OCI-LY7 (cell line): ENCODE measurements at regions not wholly inside any gene's neighbourhood (a gene's known extent, or its start where the extent isn't known, plus 50 kb on each side); places are given as distances from the start of the nearest gene placed in this dataset.

Experiments
- BruUV-seq: library from RNA; stranded (reverse); fragments of 400-500 nt; replicated peaks from 2 replicates; lab custom pipeline; 2021; lab: Mats Ljungman, UMichigan
- CTCF ChIA-PET: fragments of 300-600 bp; sonication (Branson Sonifier 250); formaldehyde crosslinking; loops from one replicate; lab custom pipeline; 2022; ENCODE audit warnings: antibody characterized with exemption; ENCODE audit not compliant: unreplicated experiment; lab: Charles Lee
- POLR2A ChIA-PET: fragments of 300-600 bp; sonication (Branson Sonifier 250); formaldehyde crosslinking; loops from one replicate; lab custom pipeline; 2022; ENCODE audit warnings: antibody characterized with exemption; lab: Charles Lee
- DNase-seq: peaks from one replicate; pipeline ENCODE4 v3.0.0-alpha.2; 2015; ENCODE audit warnings: low spot score
- H2AFZ ChIP-seq: fragments of 200-600 bp; sonication (generic), shearing (Covaris generic); 2 replicates; pipeline ENCODE4 v1.6.1; 2014; ENCODE audit warnings: mild to moderate bottlenecking, antibody characterized with exemption, low read length, moderate library complexity
- H3K27ac ChIP-seq: fragments of 200-600 bp; sonication (generic); 2 replicates; pipeline ENCODE4 v1.5.1; 2014; ENCODE audit warnings: mixed run types, low read depth, mild to moderate bottlenecking, moderate library complexity, low read length, inconsistent platforms; ENCODE audit not compliant: poor library complexity, severe bottlenecking
- H3K36me3 ChIP-seq: fragments of 200-600 bp; sonication (generic); 2 replicates; pipeline ENCODE4 v1.6.1; 2014; ENCODE audit warnings: mild to moderate bottlenecking, antibody characterized with exemption, low read length, moderate library complexity, mixed read lengths; ENCODE audit not compliant: insufficient read depth
- H3K4me1 ChIP-seq: fragments of 200-600 bp; sonication (generic); 2 replicates; pipeline ENCODE4 v1.5.1; 2014; ENCODE audit warnings: mild to moderate bottlenecking, low read length; ENCODE audit not compliant: insufficient read depth, poor library complexity, severe bottlenecking
- H3K4me2 ChIP-seq: fragments of 200-600 bp; sonication (generic); 2 replicates; pipeline ENCODE4 v1.6.1; 2014; ENCODE audit warnings: mild to moderate bottlenecking, low read length
- H3K4me3 ChIP-seq: fragments of 200-600 bp; sonication (generic); 2 replicates; pipeline ENCODE4 v1.5.1; 2014; ENCODE audit warnings: mild to moderate bottlenecking, low read depth, low read length; ENCODE audit not compliant: poor library complexity, severe bottlenecking
- H3K79me2 ChIP-seq: fragments of 200-600 bp; sonication (generic); 2 replicates; pipeline ENCODE4 v1.6.1; 2016; ENCODE audit warnings: low read depth, mild to moderate bottlenecking, low read length, moderate library complexity, mixed read lengths; ENCODE audit not compliant: insufficient read depth
- H3K9me2 ChIP-seq: fragments of 200-600 bp; sonication (generic); 2 replicates; pipeline ENCODE4 v1.6.1; 2016; ENCODE audit warnings: mild to moderate bottlenecking, low read length, mixed read lengths; ENCODE audit not compliant: insufficient read depth
- H3K9me3 ChIP-seq: fragments of 200-600 bp; sonication (generic); 2 replicates; pipeline ENCODE4 v1.6.1; 2014; ENCODE audit warnings: mild to moderate bottlenecking, mixed run types, low read length, mixed read lengths
- H4K20me1 ChIP-seq: fragments of 200-600 bp; sonication (generic); 2 replicates; pipeline ENCODE4 v1.6.1; 2014; ENCODE audit warnings: mild to moderate bottlenecking, antibody characterized with exemption, low read length, moderate library complexity, mixed read lengths; ENCODE audit not compliant: insufficient read depth
- EZH2phosphoT487 ChIP-seq: fragments of 200-600 bp; sonication (generic); IDR thresholded peaks from 2 replicates; pipeline ENCODE4 v1.6.1; 2018; ENCODE audit warnings: low read depth, borderline replicate concordance, mild to moderate bottlenecking, mixed run types, antibody characterized with exemption, low read length, moderate library complexity, mixed read lengths
- intact Hi-C: fragments of 100-400 bp; cut with micrococcal nuclease; formaldehyde crosslinking; loops from one replicate; pipeline ENCODE4 v1.10.0; 2022; ENCODE audit not compliant: unreplicated experiment
- TF ChIP-seq, protein P1 (sequence below): fragments of 200-600 bp; sonication (generic); conservative IDR thresholded peaks from 2 replicates; pipeline ENCODE4 v1.5.1; 2014; ENCODE audit warnings: mild to moderate bottlenecking, antibody characterized with exemption, low read length, moderate library complexity, mixed read lengths

DNA sequence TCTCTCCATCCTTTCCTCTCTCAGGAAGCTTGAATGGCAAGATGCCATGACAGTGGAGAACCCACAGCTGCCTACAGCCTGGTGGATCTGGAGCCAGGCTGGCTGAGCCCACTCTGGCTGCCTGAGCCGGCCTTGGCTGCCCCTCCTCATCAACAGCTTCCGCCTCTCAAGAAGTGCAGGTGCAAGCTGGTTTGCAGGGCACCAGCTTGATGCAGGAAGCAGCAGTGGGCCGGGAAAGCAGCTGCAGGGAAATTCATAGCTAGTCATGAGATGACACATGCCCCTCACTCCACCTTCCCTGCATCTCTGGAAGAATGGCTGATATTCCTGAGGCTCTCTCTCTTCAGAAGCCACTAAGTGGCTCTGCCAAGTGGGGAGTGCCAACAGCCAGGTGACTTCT, 289.1 kb downstream of the RPS29 start:
- DNase-seq = no peak
- Histone ChIP-seq H3K9me3 (no peaks in the 10 kb centered on the region), H4K20me1 (no peaks in the 10 kb centered on the region), H3K9me2 (no peaks in the 10 kb centered on the region), H3K4me3 (no peak overlapping the region), H3K36me3 (no peaks in the 10 kb centered on the region), H3K79me2 (no peaks in the 10 kb centered on the region), H2AFZ (no peak overlapping the region), H3K4me2 (no peak overlapping the region), H3K4me1 (no peaks in the 10 kb centered on the region), H3K27ac (no peak overlapping the region)
- TF ChIP-seq EZH2phosphoT487 = no peak
- TF ChIP-seq, protein P1, sequence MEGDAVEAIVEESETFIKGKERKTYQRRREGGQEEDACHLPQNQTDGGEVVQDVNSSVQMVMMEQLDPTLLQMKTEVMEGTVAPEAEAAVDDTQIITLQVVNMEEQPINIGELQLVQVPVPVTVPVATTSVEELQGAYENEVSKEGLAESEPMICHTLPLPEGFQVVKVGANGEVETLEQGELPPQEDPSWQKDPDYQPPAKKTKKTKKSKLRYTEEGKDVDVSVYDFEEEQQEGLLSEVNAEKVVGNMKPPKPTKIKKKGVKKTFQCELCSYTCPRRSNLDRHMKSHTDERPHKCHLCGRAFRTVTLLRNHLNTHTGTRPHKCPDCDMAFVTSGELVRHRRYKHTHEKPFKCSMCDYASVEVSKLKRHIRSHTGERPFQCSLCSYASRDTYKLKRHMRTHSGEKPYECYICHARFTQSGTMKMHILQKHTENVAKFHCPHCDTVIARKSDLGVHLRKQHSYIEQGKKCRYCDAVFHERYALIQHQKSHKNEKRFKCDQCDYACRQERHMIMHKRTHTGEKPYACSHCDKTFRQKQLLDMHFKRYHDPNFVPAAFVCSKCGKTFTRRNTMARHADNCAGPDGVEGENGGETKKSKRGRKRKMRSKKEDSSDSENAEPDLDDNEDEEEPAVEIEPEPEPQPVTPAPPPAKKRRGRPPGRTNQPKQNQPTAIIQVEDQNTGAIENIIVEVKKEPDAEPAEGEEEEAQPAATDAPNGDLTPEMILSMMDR = no peak
- POLR2A ChIA-PET = interaction anchor here (0.6 kb wide), 1 partner anchor 106 kb away, joined by 3 read pairs; no protein-coding TSS in a partner anchor
- intact Hi-C loops = no loop called here
- CTCF ChIA-PET = no interaction called here
- BruUV-seq = no TSS peak

DNA sequence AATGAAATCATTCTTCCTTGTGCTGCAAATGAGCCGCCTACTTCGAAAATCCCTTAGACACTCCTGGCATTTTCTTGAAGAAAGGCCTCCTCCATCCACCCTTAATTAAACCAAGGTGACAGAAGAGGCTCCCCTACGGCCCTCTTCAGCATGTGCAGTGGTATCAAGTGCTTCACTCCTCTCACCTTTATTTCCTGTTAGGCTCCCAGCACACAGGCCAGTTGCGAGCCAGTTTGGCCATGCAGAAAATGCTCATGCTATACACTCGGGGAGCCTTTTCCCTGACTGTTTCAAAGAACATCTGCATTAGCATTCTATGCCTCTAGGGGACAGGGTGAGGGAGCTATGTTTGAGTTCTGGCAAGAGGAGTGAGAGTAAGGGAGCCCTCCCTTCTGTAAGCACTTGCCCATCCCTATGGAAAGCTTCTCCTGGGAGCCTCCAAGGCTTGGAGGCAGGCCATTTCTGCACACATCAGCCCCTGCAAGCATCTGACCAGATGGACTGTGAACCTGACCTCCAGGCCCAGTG, 291.5 kb downstream of the RPS29 start:
- H3K9me3 ChIP-seq = no peaks in the 10 kb centered on the region
- no peak overlapping the region for H2AFZ ChIP-seq
- H3K4me3 ChIP-seq = no peak overlapping the region
- no peak for TF ChIP-seq EZH2phosphoT487
- TF ChIP-seq, protein P1 = no peak
- H3K36me3 ChIP-seq = no peaks in the 10 kb centered on the region
- intact Hi-C loops = no loop called here
- DNase-seq = no peak
- ChIA-PET CTCF (no interaction called here), POLR2A (interaction anchor here (1.0 to 1.8 kb wide), 2 partner anchors 10 to 18 kb away, joined by 3 to 4 read pairs; no protein-coding TSS in a partner anchor)
- H3K4me1 ChIP-seq = no peaks in the 10 kb centered on the region
- H3K9me2 ChIP-seq = no peaks in the 10 kb centered on the region
- H3K4me2 ChIP-seq = no peak overlapping the region
- BruUV-seq = no TSS peak
- H4K20me1 ChIP-seq = no peaks in the 10 kb centered on the region
- no peaks in the 10 kb centered on the region for H3K79me2 ChIP-seq
- H3K27ac ChIP-seq = no peak overlapping the region

DNA sequence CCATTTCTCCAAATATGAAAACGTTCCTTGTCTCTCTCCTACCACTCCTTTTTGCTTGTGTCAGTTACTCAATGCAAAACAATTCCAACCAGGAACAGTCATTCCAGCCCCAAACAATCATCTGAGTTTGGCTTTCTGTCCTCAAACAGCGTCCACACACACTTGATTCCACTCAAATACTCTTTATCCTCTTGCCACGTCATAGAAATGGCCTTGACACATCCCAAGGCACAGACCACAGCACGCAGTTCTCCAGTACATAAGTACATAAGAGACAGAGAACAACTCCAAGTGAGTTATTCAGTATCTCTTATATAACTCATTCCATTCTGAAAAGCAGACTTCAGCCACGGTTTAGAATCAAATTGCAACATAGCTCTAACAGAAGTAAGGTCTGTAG, 299.2 kb downstream of the RPS29 start:
- H3K4me1 ChIP-seq = no peaks in the 10 kb centered on the region
- no peaks in the 10 kb centered on the region for H3K79me2 ChIP-seq
- H3K36me3 ChIP-seq = no peaks in the 10 kb centered on the region
- H3K27ac ChIP-seq = no peak overlapping the region
- no peaks in the 10 kb centered on the region for H3K9me3 ChIP-seq
- intact Hi-C loops = no loop called here
- no TSS peak for BruUV-seq
- CTCF ChIA-PET = no interaction called here
- no peaks in the 10 kb centered on the region for H4K20me1 ChIP-seq
- POLR2A ChIA-PET = interaction anchor here (0.6 to 1.2 kb wide), 3 partner anchors 10 to 33 kb away, joined by 3 to 7 read pairs (median 4); no protein-coding TSS in a partner anchor
- H3K9me2 ChIP-seq = no peaks in the 10 kb centered on the region
- no peak overlapping the region for H3K4me3 ChIP-seq
- H3K4me2 ChIP-seq = no peak overlapping the region
- no peak for DNase-seq
- no peak overlapping the region for H2AFZ ChIP-seq
- no peak for TF ChIP-seq EZH2phosphoT487
- TF ChIP-seq, protein P1 = no peak
